ENCODE measurements at regions not wholly inside any gene's neighbourhood (a gene's known extent, or its start where the extent isn't known, plus 50 kb on each side); places are given as distances from the start of the nearest gene placed in this dataset.

DNA sequence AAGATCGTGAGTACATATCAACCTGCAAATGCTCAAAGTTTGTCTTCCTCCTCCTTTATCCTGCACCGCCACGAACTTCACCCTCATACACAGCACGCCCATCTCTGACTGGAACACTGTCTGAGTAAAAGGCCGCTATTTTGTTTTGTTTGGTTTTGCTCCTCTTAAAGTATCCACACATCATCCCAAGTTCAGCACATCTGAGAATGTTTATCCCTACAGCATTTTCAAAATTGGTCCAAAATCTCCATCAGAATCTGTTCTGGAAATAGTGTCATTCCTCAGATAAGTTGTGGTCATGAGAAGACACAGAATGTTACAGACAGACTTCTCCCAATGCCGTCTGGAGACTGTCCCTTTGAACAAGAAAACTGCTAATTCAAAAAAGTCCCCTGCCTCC is 251.6 kb upstream of the ARID1B start:
- H3K4me3 ChIP-seq, result no peak overlapping the region
- no peaks in the 10 kb centered on the region for H3K9me3 ChIP-seq
- H3K36me3 ChIP-seq, result no peaks in the 10 kb centered on the region
- TF ChIP-seq POLR2A (IDR thresholded peaks at IDR 0.05), result no peak
- no peak for TF ChIP-seq EP300 (IDR thresholded peaks at IDR 0.05)
- TF ChIP-seq POLR2AphosphoS5 (IDR thresholded peaks at IDR 0.05), result no peak
- TF ChIP-seq, protein P1, sequence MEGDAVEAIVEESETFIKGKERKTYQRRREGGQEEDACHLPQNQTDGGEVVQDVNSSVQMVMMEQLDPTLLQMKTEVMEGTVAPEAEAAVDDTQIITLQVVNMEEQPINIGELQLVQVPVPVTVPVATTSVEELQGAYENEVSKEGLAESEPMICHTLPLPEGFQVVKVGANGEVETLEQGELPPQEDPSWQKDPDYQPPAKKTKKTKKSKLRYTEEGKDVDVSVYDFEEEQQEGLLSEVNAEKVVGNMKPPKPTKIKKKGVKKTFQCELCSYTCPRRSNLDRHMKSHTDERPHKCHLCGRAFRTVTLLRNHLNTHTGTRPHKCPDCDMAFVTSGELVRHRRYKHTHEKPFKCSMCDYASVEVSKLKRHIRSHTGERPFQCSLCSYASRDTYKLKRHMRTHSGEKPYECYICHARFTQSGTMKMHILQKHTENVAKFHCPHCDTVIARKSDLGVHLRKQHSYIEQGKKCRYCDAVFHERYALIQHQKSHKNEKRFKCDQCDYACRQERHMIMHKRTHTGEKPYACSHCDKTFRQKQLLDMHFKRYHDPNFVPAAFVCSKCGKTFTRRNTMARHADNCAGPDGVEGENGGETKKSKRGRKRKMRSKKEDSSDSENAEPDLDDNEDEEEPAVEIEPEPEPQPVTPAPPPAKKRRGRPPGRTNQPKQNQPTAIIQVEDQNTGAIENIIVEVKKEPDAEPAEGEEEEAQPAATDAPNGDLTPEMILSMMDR (IDR thresholded peaks at IDR 0.05), result no peak
- H3K4me1 ChIP-seq, result no peaks in the 10 kb centered on the region
- WGBS, 2 donors, result 80 to 82% methylated on average over 6 of the region's 6 CpGs
- no peak overlapping the region for H3K27ac ChIP-seq
- ATAC-seq (ENCODE audit: low FRiP score in 2 of 2), result no peak
- DNase-seq, result no peak
- H3K27me3 ChIP-seq, result no peaks in the 10 kb centered on the region

DNA sequence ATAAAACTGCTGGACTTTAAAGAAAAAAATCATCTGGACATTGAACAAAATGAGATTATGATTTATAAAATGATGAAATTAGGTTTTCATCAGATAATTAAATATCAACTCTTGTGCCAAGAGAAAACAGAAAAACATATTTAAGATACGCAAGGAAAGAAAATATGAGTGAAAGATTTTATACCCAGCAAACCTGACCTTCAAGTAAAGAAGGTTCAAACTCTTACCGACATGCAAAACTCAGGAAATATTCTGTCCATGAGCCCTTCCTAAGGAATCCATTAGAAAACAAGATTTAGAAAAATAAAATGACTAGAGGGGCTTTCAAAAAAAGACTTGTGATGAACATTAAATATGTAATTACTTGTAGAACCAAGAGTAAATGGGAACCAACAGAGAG is 257.2 kb upstream of the ARID1B start:
- no peak for ATAC-seq (ENCODE audit: low FRiP score in 2 of 2)
- WGBS, 2 donors, result 71 to 74% methylated on average over 2 of the region's 2 CpGs
- Histone ChIP-seq H3K4me1 (peaks cover 0 to 6% (median 2%) of the 10 kb centered on the region in 4 donors), H3K27me3 (no peaks in the 10 kb centered on the region), H3K27ac (no peak overlapping the region), H3K4me3 (no peak overlapping the region), H3K36me3 (no peaks in the 10 kb centered on the region), H3K9me3 (peaks cover 0 to 4% (median 1%) of the 10 kb centered on the region in 4 donors)
- TF ChIP-seq EP300 (IDR thresholded peaks at IDR 0.05) (no peak), POLR2A (IDR thresholded peaks at IDR 0.05) (no peak), POLR2AphosphoS5 (IDR thresholded peaks at IDR 0.05) (no peak)
- TF ChIP-seq, protein P1 (IDR thresholded peaks at IDR 0.05), result no peak
- no peak for DNase-seq

DNA sequence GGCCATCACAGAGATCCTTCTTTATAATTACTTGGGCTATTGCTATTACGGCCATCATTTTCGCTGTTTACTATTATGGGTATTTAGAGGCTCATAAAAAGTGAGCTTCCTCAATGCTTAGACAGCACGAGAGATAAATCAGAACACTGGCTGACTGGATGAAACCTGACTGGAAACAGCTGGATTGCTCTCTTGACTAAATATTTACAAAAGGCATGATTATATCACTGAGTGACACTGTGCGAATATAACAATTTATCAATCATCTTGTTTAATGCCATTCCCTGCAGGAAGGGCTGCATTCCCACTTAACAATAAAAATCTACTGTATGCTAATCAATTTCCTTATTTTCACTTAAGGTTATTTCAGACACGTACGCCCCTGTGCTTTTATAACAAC is 260.1 kb upstream of the ARID1B start:
- Histone ChIP-seq H3K36me3 (no peaks in the 10 kb centered on the region), H3K27ac (no peak overlapping the region), H3K9me3 (peaks cover 0 to 4% (median 1%) of the 10 kb centered on the region in 4 donors), H3K4me3 (no peak overlapping the region), H3K4me1 (peaks cover 0 to 6% (median 2%) of the 10 kb centered on the region in 4 donors), H3K27me3 (no peaks in the 10 kb centered on the region)
- DNase-seq (no peak), ATAC-seq (ENCODE audit: low FRiP score in 2 of 2) (no peak)
- WGBS, 2 donors, result 55 to 63% methylated on average over 6 of the region's 6 CpGs
- TF ChIP-seq POLR2AphosphoS5 (IDR thresholded peaks at IDR 0.05) (no peak), POLR2A (IDR thresholded peaks at IDR 0.05) (no peak), EP300 (IDR thresholded peaks at IDR 0.05) (no peak)
- TF ChIP-seq, protein P1 (IDR thresholded peaks at IDR 0.05), result no peak

DNA sequence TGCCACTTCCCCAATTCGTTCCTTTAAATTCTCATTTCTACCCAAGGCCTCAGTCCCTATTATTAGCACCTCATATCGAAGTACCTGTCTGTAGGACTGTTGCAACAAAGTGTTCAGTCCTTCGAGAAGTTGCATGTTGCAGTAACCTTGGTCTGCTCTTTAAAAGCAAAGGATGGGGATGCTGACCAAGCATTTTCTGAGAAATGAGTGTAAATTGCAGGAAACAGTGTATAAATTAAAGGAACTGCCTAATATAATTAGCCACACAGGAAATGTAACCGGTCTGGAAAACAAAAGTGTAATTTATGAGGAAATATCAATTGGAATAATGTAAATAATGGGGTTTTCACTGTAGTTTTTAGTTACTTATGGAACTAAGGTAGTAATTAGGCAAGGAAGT is 261.9 kb upstream of the ARID1B start:
- 46 to 53% methylated on average over 4 of the region's 4 CpGs for WGBS, 2 donors
- no peak overlapping the region for H3K27ac ChIP-seq
- H3K36me3 ChIP-seq, result no peaks in the 10 kb centered on the region
- peaks cover 0 to 4% (median 1%) of the 10 kb centered on the region in 4 donors for H3K9me3 ChIP-seq
- ATAC-seq (ENCODE audit: low FRiP score in 2 of 2) (no peak), DNase-seq (no peak)
- TF ChIP-seq POLR2A (IDR thresholded peaks at IDR 0.05), result no peak
- TF ChIP-seq EP300 (IDR thresholded peaks at IDR 0.05), result no peak
- TF ChIP-seq, protein P1 (IDR thresholded peaks at IDR 0.05), result no peak
- no peak for TF ChIP-seq POLR2AphosphoS5 (IDR thresholded peaks at IDR 0.05)
- H3K4me3 ChIP-seq, result no peak overlapping the region
- H3K27me3 ChIP-seq, result no peaks in the 10 kb centered on the region
- H3K4me1 ChIP-seq, result peaks cover 0 to 6% (median 2%) of the 10 kb centered on the region in 4 donors

DNA sequence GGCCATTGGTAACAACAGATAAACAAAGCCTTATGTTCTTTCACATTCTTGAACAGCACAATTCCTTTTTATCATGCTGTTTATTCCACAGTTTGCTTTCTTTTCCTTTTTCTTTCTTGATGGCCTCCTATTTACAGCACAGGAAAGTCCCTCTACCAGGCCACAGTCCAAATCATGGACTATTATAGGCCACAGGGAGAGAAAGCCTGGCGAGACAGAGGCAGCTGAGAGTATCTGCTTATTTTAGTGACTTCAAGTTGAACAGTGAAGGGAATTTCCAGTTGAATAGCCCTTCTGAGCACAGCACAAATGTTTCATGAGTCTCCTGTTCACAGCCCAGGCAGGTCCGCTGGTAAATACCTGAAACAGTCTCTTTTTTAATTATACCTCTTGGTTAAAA is 263.7 kb upstream of the ARID1B start:
- WGBS, 2 donors, result 66 to 69% methylated on average over 2 of the region's 2 CpGs
- H3K4me1 ChIP-seq, result peaks cover 0 to 6% (median 2%) of the 10 kb centered on the region in 4 donors
- no peaks in the 10 kb centered on the region for H3K36me3 ChIP-seq
- ATAC-seq (ENCODE audit: low FRiP score in 2 of 2) (no peak), DNase-seq (no peak)
- H3K27me3 ChIP-seq, result no peaks in the 10 kb centered on the region
- no peak overlapping the region for H3K27ac ChIP-seq
- TF ChIP-seq POLR2A (IDR thresholded peaks at IDR 0.05), result no peak
- TF ChIP-seq, protein P1 (IDR thresholded peaks at IDR 0.05), result no peak
- no peak for TF ChIP-seq EP300 (IDR thresholded peaks at IDR 0.05)
- TF ChIP-seq POLR2AphosphoS5 (IDR thresholded peaks at IDR 0.05), result no peak
- no peak overlapping the region for H3K4me3 ChIP-seq
- no peaks in the 10 kb centered on the region for H3K9me3 ChIP-seq

Data from upper lobe of left lung (tissue), 6 donors.